GM12878 (cell line): ENCODE measurements at regions not wholly inside any gene's neighbourhood (a gene's known extent, or its start where the extent isn't known, plus 50 kb on each side); places are given as distances from the start of the nearest gene placed in this dataset.

ENCODE experiments used
- ATAC-seq: fragments of 200-7000 bp; cut with Tn5 transposase; 3 replicates; pipeline ENCODE4 v1.9.1; 2020; ENCODE audit warnings: mild to moderate bottlenecking, moderate library complexity
- BruUV-seq: library from RNA; stranded (reverse); fragments of 400-500 nt; replicated peaks from 2 replicates; lab custom pipeline; 2021; lab: Mats Ljungman, UMichigan
- CTCF ChIA-PET: fragments of 300-600 bp; sonication (Branson Sonifier 250); formaldehyde crosslinking; extraction: SDS; loops from one replicate; lab custom pipeline; 2021; ENCODE audit warnings: inconsistent platforms; lab: Yijun Ruan, JAX
- POLR2A ChIA-PET: fragments of 350-600 bp; formaldehyde crosslinking; extraction: SDS; loops from one replicate; lab custom pipeline; 2021; ENCODE audit warnings: inconsistent platforms; lab: Charles Lee
- RAD21 ChIA-PET: fragments of 300-600 bp; sonication (Branson Sonifier 250); formaldehyde crosslinking; loops from one replicate; lab custom pipeline; 2023; ENCODE audit warnings: antibody characterized with exemption; ENCODE audit not compliant: unreplicated experiment; lab: Charles Lee
- SMC1A ChIA-PET: fragments of 300-600 bp; sonication (Branson Sonifier 250); formaldehyde crosslinking; loops from one replicate; lab custom pipeline; 2023; ENCODE audit not compliant: unreplicated experiment, uncharacterized antibody; lab: Charles Lee
- DNase-seq: peaks from one replicate; pipeline ENCODE4 v3.0.0-alpha.2; 2011; ENCODE audit warnings: low read depth, low spot score
- FAIRE-seq: peaks from 3 replicates; lab custom pipeline; 2011; peaks lifted over from hg19 to GRCh38; lab: Jason Lieb, UNC
- H2AFZ ChIP-seq: 2 replicates; pipeline ENCODE4 v1.6.0; 2011; ENCODE audit warnings: low read depth, low read length, control low read depth; ENCODE audit not compliant: control insufficient read depth
- H3K27ac ChIP-seq: 2 replicates; pipeline ENCODE4 v1.5.1; 2011; ENCODE audit warnings: control low read depth; ENCODE audit not compliant: control insufficient read depth, insufficient read depth
- H3K27me3 ChIP-seq, 2 experiments: replicated peaks in 1 of 2; 2 replicates each; pipeline versions ENCODE4 v1.6.0 to v1.6.1; 2011; ENCODE audit warnings: low read length in 1 of 2; ENCODE audit not compliant: control insufficient read depth in 2 of 2, insufficient read depth in 2 of 2
- H3K36me3 ChIP-seq, 2 experiments: 2 replicates each; pipeline ENCODE4 v1.5.1; 2011; ENCODE audit warnings: low read length in 1 of 2; ENCODE audit not compliant: control insufficient read depth in 2 of 2, insufficient read depth in 2 of 2
- H3K4me1 ChIP-seq: 2 replicates; pipeline ENCODE4 v1.6.1; 2011; ENCODE audit warnings: mild to moderate bottlenecking, low read length, moderate library complexity, mixed read lengths; ENCODE audit not compliant: control insufficient read depth, insufficient read depth
- H3K4me2 ChIP-seq: 2 replicates; pipeline ENCODE4 v1.6.0; 2011; ENCODE audit warnings: control low read depth; ENCODE audit not compliant: control insufficient read depth, insufficient read depth
- H3K4me3 ChIP-seq: fragments of 200-600 bp; sonication (generic); 2 replicates; pipeline ENCODE4 v1.5.1; 2016
- H3K79me2 ChIP-seq: 2 replicates; pipeline ENCODE4 v1.6.0; 2011; ENCODE audit warnings: low read length; ENCODE audit not compliant: control insufficient read depth, insufficient read depth
- H3K9ac ChIP-seq: 2 replicates; pipeline ENCODE4 v1.8.0; 2011; ENCODE audit warnings: low read length, control low read depth, mixed read lengths; ENCODE audit not compliant: control insufficient read depth, insufficient read depth
- H3K9me3 ChIP-seq: replicated peaks from 3 replicates; pipeline ENCODE4 v1.5.1; 2011; ENCODE audit warnings: mild to moderate bottlenecking, low read length; ENCODE audit not compliant: control insufficient read depth, insufficient read depth
- H4K20me1 ChIP-seq: 2 replicates; pipeline ENCODE4 v1.6.0; 2011; ENCODE audit not compliant: control insufficient read depth, insufficient read depth
- ATF7 ChIP-seq: fragments of 450-650 bp; IDR thresholded peaks from 2 replicates; pipeline ENCODE4 v1.6.1; 2016; ENCODE audit warnings: low read depth, mild to moderate bottlenecking
- HSF1 ChIP-seq: fragments of 150-350 bp; IDR thresholded peaks from 2 replicates; pipeline ENCODE4 v1.6.1; 2014; ENCODE audit warnings: mild to moderate bottlenecking, low read depth, low read length
- NFYB ChIP-seq: IDR thresholded peaks from 2 replicates; pipeline ENCODE4 v1.6.1; 2011; ENCODE audit warnings: low read depth, mild to moderate bottlenecking, low read length, improper control_type of control experiment, moderate library complexity; ENCODE audit not compliant: insufficient read depth
- RELB ChIP-seq: fragments of 450-650 bp; IDR thresholded peaks from 2 replicates; pipeline ENCODE4 v1.6.1; 2017; ENCODE audit warnings: low read depth, mild to moderate bottlenecking, moderate library complexity
- SUZ12 ChIP-seq: fragments of 200-600 bp; sonication (generic); IDR thresholded peaks from one replicate; pipeline ENCODE4 v1.6.1; 2018; ENCODE audit warnings: antibody characterized with exemption, mild to moderate bottlenecking; ENCODE audit not compliant: unreplicated experiment
- ZNF622 ChIP-seq: fragments of 450-650 bp; IDR thresholded peaks from 2 replicates; pipeline ENCODE4 v1.6.1; 2017; ENCODE audit warnings: mild to moderate bottlenecking, inconsistent platforms
- ZSCAN29 ChIP-seq: fragments of 450-650 bp; IDR thresholded peaks from 2 replicates; pipeline ENCODE4 v1.6.1; 2017; ENCODE audit warnings: mild to moderate bottlenecking, moderate library complexity
- WGBS: methylation state at CpG from one replicate; pipeline ENCODE4 v1.1.6; 2016; ENCODE audit warnings: low lambda C conversion rate; ENCODE audit not compliant: insufficient replicate concordance, insufficient coverage; ENCODE audit errors: missing lambda C conversion rate; 5-methylcytosine and 5-hydroxymethylcytosine counted together
- in situ Hi-C: fragments of 300-500 bp; cut with MboI; formaldehyde crosslinking; loops from 9 replicates; pipeline ENCODE4 v1.14.3; 2018; ENCODE audit warnings: mixed read lengths
- intact Hi-C: fragments of 100-400 bp; cut with micrococcal nuclease; formaldehyde crosslinking; loops from one replicate; pipeline ENCODE4 v1.14.2; 2022; ENCODE audit not compliant: unreplicated experiment

GRCh38 chr7:4621396-4621795, 60.7 kb upstream of the FOXK1 start (continued):
- TF ChIP-seq HSF1 (no peak), ATF7 (no peak), SUZ12 (no peak), RELB (no peak), NFYB (no peak)

GRCh38 chr7:4626318-4626845, 55.7 kb upstream of the FOXK1 start:
- Histone ChIP-seq H3K36me3 (no peaks in the 10 kb centered on the region), H3K4me3 (no peak overlapping the region), H3K79me2 (no peaks in the 10 kb centered on the region), H3K4me1 (no peaks in the 10 kb centered on the region), H3K9me3 (no peaks in the 10 kb centered on the region; the same call in 2 of the 3 replicates), H3K9ac (no peak overlapping the region), H2AFZ (no peak overlapping the region), H3K27ac (no peak overlapping the region), H3K27me3 (no peaks in the 10 kb centered on the region), H3K4me2 (no peak overlapping the region), H4K20me1 (no peaks in the 10 kb centered on the region)
- no peak for FAIRE-seq
- SMC1A ChIA-PET, result no interaction called here
- DNase-seq, result no peak
- POLR2A ChIA-PET, result no interaction called here
- in situ Hi-C loops, result no loop called here
- RAD21 ChIA-PET, result no interaction called here
- no peak for TF ChIP-seq ZNF622
- no peak for TF ChIP-seq ZSCAN29
- intact Hi-C loops, result no loop called here
- no TSS peak for BruUV-seq
- CTCF ChIA-PET, result no interaction called here
- WGBS, result 38% methylated on average over 5 of the region's 5 CpGs
- ATAC-seq, result no peak
